Mesenchymal stem cell (in vitro differentiated cells and primary cell): ENCODE measurements at regions not wholly inside any gene's neighbourhood (a gene's known extent, or its start where the extent isn't known, plus 50 kb on each side); places are given as distances from the start of the nearest gene placed in this dataset.

Source experiments
- DNase-seq: peaks from one replicate; pipeline ENCODE4 v3.0.0-alpha.2; 2013
- H2AFZ ChIP-seq: one replicate; pipeline ENCODE4 v1.6.1; 2013; ENCODE audit warnings: low read depth, mild to moderate bottlenecking, control low read depth, inconsistent platforms, low read length, moderate library complexity
- H2AK5ac ChIP-seq: 2 replicates; pipeline ENCODE4 v1.6.1; 2013; ENCODE audit warnings: low read length, moderate library complexity, mild to moderate bottlenecking, inconsistent platforms; ENCODE audit not compliant: severe bottlenecking
- H2BK120ac ChIP-seq: one replicate; pipeline ENCODE4 v1.6.1; 2013; ENCODE audit warnings: low read depth, mild to moderate bottlenecking, inconsistent platforms, low read length, moderate library complexity
- H2BK12ac ChIP-seq, 2 experiments: one replicate each; pipeline ENCODE4 v1.6.1; 2013; ENCODE audit warnings: inconsistent platforms in 2 of 2, low read length in 2 of 2, mild to moderate bottlenecking in 2 of 2, moderate library complexity in 2 of 2, control low read depth in 1 of 2
- H2BK15ac ChIP-seq: one replicate; pipeline ENCODE4 v1.6.1; 2013; ENCODE audit warnings: mild to moderate bottlenecking, low read depth, inconsistent platforms; ENCODE audit not compliant: poor library complexity, severe bottlenecking
- H2BK5ac ChIP-seq: 2 replicates; pipeline ENCODE4 v1.6.1; 2013; ENCODE audit warnings: low read depth, mild to moderate bottlenecking, low read length, control low read depth, inconsistent platforms; ENCODE audit not compliant: poor library complexity, severe bottlenecking
- H3K14ac ChIP-seq, 2 experiments: one replicate each; pipeline ENCODE4 v1.6.1; 2013; ENCODE audit warnings: inconsistent platforms in 2 of 2, low read length in 2 of 2, control low read depth in 1 of 2, mild to moderate bottlenecking in 1 of 2, moderate library complexity in 1 of 2
- H3K18ac ChIP-seq, 2 experiments: one replicate each; pipeline ENCODE4 v1.6.1; 2013; ENCODE audit warnings: inconsistent platforms in 2 of 2, low read length in 2 of 2, control low read depth in 1 of 2, low read depth in 1 of 2, mild to moderate bottlenecking in 1 of 2
- H3K23ac ChIP-seq, 2 experiments: one replicate each; pipeline ENCODE4 v1.6.1; 2013; ENCODE audit warnings: inconsistent platforms in 2 of 2, low read length in 2 of 2, mild to moderate bottlenecking in 2 of 2, moderate library complexity in 2 of 2, control low read depth in 1 of 2
- H3K27ac ChIP-seq: 2 replicates; pipeline ENCODE4 v1.5.1; 2013; ENCODE audit warnings: mild to moderate bottlenecking, moderate library complexity, low read length, control low read depth, inconsistent platforms; ENCODE audit not compliant: poor library complexity, severe bottlenecking
- H3K27me3 ChIP-seq, 2 experiments: 2 replicates each; pipeline versions ENCODE4 v1.6.1 to v1.7.0; 2013; ENCODE audit warnings: low read length in 2 of 2, mild to moderate bottlenecking in 2 of 2, moderate library complexity in 2 of 2, control low read depth in 1 of 2, inconsistent platforms in 1 of 2; ENCODE audit not compliant: control insufficient read depth in 1 of 2, insufficient read depth in 1 of 2
- H3K36me3 ChIP-seq, 2 experiments: 2 replicates each; pipeline versions ENCODE4 v1.6.1 to v1.7.0; 2013; ENCODE audit warnings: low read length in 2 of 2, control low read depth in 1 of 2, inconsistent platforms in 1 of 2, low read depth in 1 of 2, mild to moderate bottlenecking in 1 of 2; ENCODE audit not compliant: insufficient read depth in 2 of 2, control insufficient read depth in 1 of 2
- H3K4ac ChIP-seq, 2 experiments: one replicate each; pipeline ENCODE4 v1.6.1; 2013; ENCODE audit warnings: inconsistent platforms in 2 of 2, low read length in 2 of 2, mild to moderate bottlenecking in 2 of 2, moderate library complexity in 2 of 2, control low read depth in 1 of 2, low read depth in 1 of 2
- H3K4me1 ChIP-seq: 2 replicates; pipeline ENCODE4 v1.6.1; 2013; ENCODE audit warnings: low read depth, low read length, control low read depth; ENCODE audit not compliant: control insufficient read depth, insufficient read depth
- H3K4me2 ChIP-seq: 2 replicates; pipeline ENCODE4 v1.6.1; 2013; ENCODE audit warnings: low read length, mild to moderate bottlenecking, inconsistent platforms; ENCODE audit not compliant: poor library complexity, severe bottlenecking
- H3K4me3 ChIP-seq, 2 experiments: 2 replicates each; pipeline versions ENCODE4 v1.5.1 to v1.7.0; 2013; ENCODE audit warnings: low read length in 2 of 2, mild to moderate bottlenecking in 2 of 2, control low read depth in 1 of 2, low read depth in 1 of 2; ENCODE audit not compliant: insufficient read depth in 1 of 2
- H3K79me1 ChIP-seq: replicated peaks from 2 replicates; pipeline ENCODE4 v1.6.1; 2013; ENCODE audit warnings: mild to moderate bottlenecking, control low read depth, low read length, inconsistent platforms; ENCODE audit not compliant: poor library complexity, severe bottlenecking
- H3K9ac ChIP-seq: 2 replicates; pipeline ENCODE4 v1.7.0; 2013; ENCODE audit warnings: mild to moderate bottlenecking, low read length, moderate library complexity
- H3K9me3 ChIP-seq: 2 replicates; pipeline ENCODE4 v1.7.0; 2013; ENCODE audit warnings: mild to moderate bottlenecking, low read length; ENCODE audit not compliant: control insufficient read depth
- H4K8ac ChIP-seq: one replicate; pipeline ENCODE4 v1.6.1; 2013; ENCODE audit warnings: inconsistent platforms, mild to moderate bottlenecking, low read length, moderate library complexity
- H4K91ac ChIP-seq: one replicate; pipeline ENCODE4 v1.6.1; 2013; ENCODE audit warnings: mild to moderate bottlenecking, low read length, inconsistent platforms
- WGBS: methylation state at CpG from one replicate; pipeline ENCODE4 v1.1.7; 2013; ENCODE audit warnings: mixed read lengths; 5-methylcytosine and 5-hydroxymethylcytosine counted together

- Histone ChIP-seq H3K4me3 (no peak overlapping the region), H3K14ac (no peak overlapping the region), H3K27ac (no peak overlapping the region), H3K9me3 (no peaks in the 10 kb centered on the region), H3K23ac (no peak overlapping the region), H4K91ac (no peak overlapping the region), H3K18ac (peak overlapping the region in 1 of 2 experiments; percentile 28), H3K4me2 (no peak overlapping the region), H4K8ac (no peak overlapping the region), H3K4ac (no peak overlapping the region), H2BK120ac (no peak overlapping the region), H3K9ac (no peak overlapping the region), H3K4me1 (peaks cover 15% of the 10 kb centered on the region), H3K36me3 (no peaks in the 10 kb centered on the region), H2BK5ac (no peak overlapping the region), H2AK5ac (no peak overlapping the region), H3K27me3 (peaks cover 0 to 12% of the 10 kb centered on the region in 2 experiments), H2BK12ac (no peak overlapping the region), H2AFZ (no peak overlapping the region), H3K79me1 (no peaks in the 10 kb centered on the region), H2BK15ac (no peak overlapping the region)
- no peak for DNase-seq
- 70% methylated on average over 22 of the region's 22 CpGs for WGBS
Observed at GRCh38 chr7:155227788-155228458, 69.8 kb upstream of the INSIG1 start.

GRCh38 chr7:155228459-155228845, 69.2 kb upstream of the INSIG1 start:
- H3K27me3 ChIP-seq, result peaks cover 0 to 8% of the 10 kb centered on the region in 2 experiments
- no peak overlapping the region for H2BK15ac ChIP-seq
- no peaks in the 10 kb centered on the region for H3K36me3 ChIP-seq
- H3K27ac ChIP-seq, result no peak overlapping the region
- H3K14ac ChIP-seq, result no peak overlapping the region
- H3K4ac ChIP-seq, result no peak overlapping the region
- H3K18ac ChIP-seq, result no peak overlapping the region
- H4K91ac ChIP-seq, result no peak overlapping the region
- H3K4me2 ChIP-seq, result no peak overlapping the region
- H3K23ac ChIP-seq, result no peak overlapping the region
- no peak overlapping the region for H2AK5ac ChIP-seq
- H2BK120ac ChIP-seq, result no peak overlapping the region
- no peaks in the 10 kb centered on the region for H3K79me1 ChIP-seq
- no peak overlapping the region for H3K4me3 ChIP-seq
- no peak overlapping the region for H4K8ac ChIP-seq
- H2AFZ ChIP-seq, result no peak overlapping the region
- no peak overlapping the region for H3K9ac ChIP-seq
- peak; percentile 17 for DNase-seq
- H3K9me3 ChIP-seq, result no peaks in the 10 kb centered on the region
- H2BK12ac ChIP-seq, result no peak overlapping the region
- WGBS, result 82% methylated on average over 8 of the region's 8 CpGs
- H2BK5ac ChIP-seq, result no peak overlapping the region
- H3K4me1 ChIP-seq, result peaks cover 15% of the 10 kb centered on the region

- no peak overlapping the region for H4K91ac ChIP-seq
- no peak overlapping the region for H3K18ac ChIP-seq
- no peak overlapping the region for H3K27ac ChIP-seq
- H3K4me1 ChIP-seq, result peaks cover 17% of the 10 kb centered on the region
- peaks cover 0 to 8% of the 10 kb centered on the region in 2 experiments for H3K27me3 ChIP-seq
- H3K4ac ChIP-seq, result no peak overlapping the region
- H3K9me3 ChIP-seq, result no peaks in the 10 kb centered on the region
- no peak overlapping the region for H4K8ac ChIP-seq
- WGBS, result 93% methylated on average over 9 of the region's 9 CpGs
- DNase-seq, result no peak
- H2BK120ac ChIP-seq, result no peak overlapping the region
- H2AK5ac ChIP-seq, result no peak overlapping the region
- H2BK5ac ChIP-seq, result no peak overlapping the region
- H3K36me3 ChIP-seq, result no peaks in the 10 kb centered on the region
- no peak overlapping the region for H3K23ac ChIP-seq
- no peak overlapping the region for H3K9ac ChIP-seq
- no peak overlapping the region for H3K14ac ChIP-seq
- H2AFZ ChIP-seq, result no peak overlapping the region
- H2BK15ac ChIP-seq, result no peak overlapping the region
- H3K79me1 ChIP-seq, result no peaks in the 10 kb centered on the region
- no peak overlapping the region for H3K4me2 ChIP-seq
- no peak overlapping the region for H2BK12ac ChIP-seq
- H3K4me3 ChIP-seq, result no peak overlapping the region
Observed at GRCh38 chr7:155228894-155229293, 68.8 kb upstream of the INSIG1 start.

- Histone ChIP-seq H3K4me3 (no peak overlapping the region), H3K4ac (no peak overlapping the region), H3K27me3 (peaks cover 0 to 5% of the 10 kb centered on the region in 2 experiments), H2BK15ac (no peak overlapping the region), H2BK120ac (no peak overlapping the region), H3K79me1 (no peaks in the 10 kb centered on the region), H3K18ac (no peak overlapping the region), H3K14ac (no peak overlapping the region), H2BK5ac (no peak overlapping the region), H3K4me2 (no peak overlapping the region), H3K23ac (no peak overlapping the region), H4K91ac (no peak overlapping the region), H4K8ac (no peak overlapping the region), H3K27ac (no peak overlapping the region), H2BK12ac (no peak overlapping the region), H3K9ac (no peak overlapping the region), H3K36me3 (no peaks in the 10 kb centered on the region), H2AFZ (no peak overlapping the region), H2AK5ac (peak overlapping the region; percentile 68), H3K4me1 (peaks cover 15% of the 10 kb centered on the region), H3K9me3 (no peaks in the 10 kb centered on the region)
- 92% methylated on average over 14 of the region's 14 CpGs for WGBS
- DNase-seq, result no peak
Observed at GRCh38 chr7:155229548-155230168, 68.0 kb upstream of the INSIG1 start.
